Immature natural killer cell (primary cell): ENCODE measurements at regions not wholly inside any gene's neighbourhood (a gene's known extent, or its start where the extent isn't known, plus 50 kb on each side); places are given as distances from the start of the nearest gene placed in this dataset.
"Not testable (repeated sequence)": the region's sequence is repeated elsewhere in the genome, so short reads cannot be mapped to it uniquely, and the experiment has no call there.

Source experiments
- DNase-seq, 3 donors: peaks; one replicate each; pipeline ENCODE4 v3.0.0; 2022; ENCODE audit warnings: mixed read lengths in 1 of 3
- H3K27ac Mint-ChIP-seq, 6 donors: one replicate each; pipeline ENCODE4 v1.8.0; 2020; ENCODE audit warnings: mixed read lengths in 6 of 6, mild to moderate bottlenecking in 5 of 6, inconsistent platforms in 4 of 6, moderate library complexity in 3 of 6
- H3K27me3 Mint-ChIP-seq, 3 donors: one replicate each; pipeline ENCODE4 v1.8.0; 2020 to 2021; ENCODE audit warnings: low read depth in 3 of 3, mild to moderate bottlenecking in 3 of 3, mixed read lengths in 3 of 3, moderate library complexity in 3 of 3, inconsistent platforms in 1 of 3
- H3K36me3 Mint-ChIP-seq, 3 donors: one replicate each; pipeline ENCODE4 v1.8.0; 2020; ENCODE audit warnings: mixed read lengths in 3 of 3, inconsistent platforms in 2 of 3, mild to moderate bottlenecking in 2 of 3
- H3K4me1 Mint-ChIP-seq, 2 donors: one replicate each; pipeline ENCODE4 v1.8.0; 2020; ENCODE audit warnings: inconsistent platforms in 2 of 2, mild to moderate bottlenecking in 2 of 2, mixed read lengths in 2 of 2, moderate library complexity in 1 of 2
- H3K4me3 Mint-ChIP-seq, 5 donors: one replicate each; pipeline ENCODE4 v1.8.0; 2020; ENCODE audit warnings: mild to moderate bottlenecking in 5 of 5, mixed read lengths in 5 of 5, inconsistent platforms in 3 of 5, moderate library complexity in 3 of 5
- H3K9me3 Mint-ChIP-seq, 6 donors: one replicate each; pipeline ENCODE4 v1.8.0; 2020; ENCODE audit warnings: mild to moderate bottlenecking in 6 of 6, mixed read lengths in 6 of 6, inconsistent platforms in 4 of 6, moderate library complexity in 3 of 6

DNA sequence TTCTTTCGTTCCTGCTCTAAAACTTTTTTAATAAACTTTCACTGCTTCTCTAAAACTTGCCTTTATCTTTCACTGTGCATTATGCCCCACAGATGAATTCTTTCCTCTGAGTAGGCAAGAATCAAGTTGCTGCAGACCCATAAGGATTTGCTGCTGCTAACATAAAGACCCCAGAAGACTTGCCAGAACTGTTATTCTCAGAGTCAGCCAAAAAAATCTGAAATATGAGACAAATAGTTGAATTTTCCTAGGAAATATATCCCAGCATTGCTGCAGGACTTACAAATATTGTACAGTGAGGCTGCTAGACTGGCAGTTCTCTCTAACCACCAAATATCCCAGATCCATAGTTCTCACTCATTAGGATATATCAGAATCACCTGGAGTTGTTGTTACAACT, 349.1 kb upstream of the FLRT2 start:
- H3K9me3 Mint-ChIP-seq: peaks cover 0 to 10% (median under 1%) of the 10 kb centered on the region in 6 donors
- no peak for DNase-seq
- no peak overlapping the region for H3K27ac Mint-ChIP-seq
- H3K27me3 Mint-ChIP-seq: peaks cover 0 to 5% (median 0%) of the 10 kb centered on the region in 3 donors
- H3K36me3 Mint-ChIP-seq: no peaks in the 10 kb centered on the region
- no peak overlapping the region for H3K4me3 Mint-ChIP-seq
- H3K4me1 Mint-ChIP-seq: no peaks in the 10 kb centered on the region

DNA sequence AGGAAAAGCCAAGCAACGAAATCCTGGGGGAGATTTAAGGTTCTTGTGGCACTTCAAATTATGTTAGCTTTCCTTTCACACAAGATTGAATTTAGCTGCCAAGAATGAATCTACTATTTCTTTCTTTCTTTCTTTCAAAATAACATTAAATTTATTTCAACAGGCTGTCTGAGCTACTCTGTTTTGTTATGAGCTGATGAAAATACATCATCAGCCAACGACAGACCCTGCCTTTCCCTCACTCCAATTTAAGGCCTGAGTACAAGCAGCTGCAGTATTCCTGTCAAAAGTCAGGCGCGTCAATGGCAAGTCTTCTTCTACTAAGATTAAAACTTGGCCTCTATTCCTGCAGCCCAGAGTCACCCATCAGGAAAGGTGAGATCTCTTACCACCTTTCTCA, 347.7 kb upstream of the FLRT2 start:
- DNase-seq: no peak
- Mint-ChIP-seq H3K27me3 (peaks cover 0 to 3% (median 0%) of the 10 kb centered on the region in 3 donors), H3K4me3 (no peak overlapping the region), H3K9me3 (peaks cover 0 to 10% (median under 1%) of the 10 kb centered on the region in 6 donors), H3K27ac (no peak overlapping the region), H3K4me1 (no peaks in the 10 kb centered on the region), H3K36me3 (no peaks in the 10 kb centered on the region)

DNA sequence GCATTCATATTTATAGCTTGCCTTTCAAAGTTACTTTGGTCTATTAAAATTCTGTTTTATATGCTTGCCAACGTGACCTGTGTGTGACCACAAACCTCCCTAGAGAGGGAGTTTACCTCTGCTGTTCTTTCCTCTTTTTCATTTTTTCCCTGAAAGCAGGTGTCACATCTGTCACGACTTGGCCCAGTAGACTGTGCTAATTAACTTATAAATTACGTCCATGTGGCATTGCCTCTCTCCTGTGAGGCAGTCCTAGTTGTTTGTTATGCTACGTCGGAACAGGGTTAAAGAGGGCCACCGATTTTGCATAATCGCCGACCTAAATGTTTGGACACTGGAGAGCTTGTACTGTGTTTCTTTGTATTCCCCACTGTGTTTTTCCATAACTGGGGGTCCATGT, 343.9 kb upstream of the FLRT2 start:
- peaks cover 0 to 5% (median 0%) of the 10 kb centered on the region in 3 donors for H3K36me3 Mint-ChIP-seq
- peaks cover 0 to 1% (median 0%) of the 10 kb centered on the region in 6 donors for H3K9me3 Mint-ChIP-seq
- H3K4me3 Mint-ChIP-seq: no peak overlapping the region
- no peak for DNase-seq
- H3K27me3 Mint-ChIP-seq: peaks cover 0 to 2% (median 0%) of the 10 kb centered on the region in 3 donors
- no peaks in the 10 kb centered on the region for H3K4me1 Mint-ChIP-seq
- H3K27ac Mint-ChIP-seq: no peak overlapping the region

GRCh38 chr14:85187521-85187920, 342.4 kb upstream of the FLRT2 start:
- DNase-seq: no peak
- peaks cover 0 to 5% (median 0%) of the 10 kb centered on the region in 3 donors for H3K36me3 Mint-ChIP-seq
- H3K4me3 Mint-ChIP-seq: no peak overlapping the region
- peaks cover 0 to 2% (median 0%) of the 10 kb centered on the region in 3 donors for H3K27me3 Mint-ChIP-seq
- H3K4me1 Mint-ChIP-seq: no peaks in the 10 kb centered on the region
- peaks cover 0 to 1% (median 0%) of the 10 kb centered on the region in 6 donors for H3K9me3 Mint-ChIP-seq
- no peak overlapping the region for H3K27ac Mint-ChIP-seq

- no peak overlapping the region for H3K27ac Mint-ChIP-seq
- H3K4me3 Mint-ChIP-seq: no peak overlapping the region
- peaks cover 0 to 1% (median 0%) of the 10 kb centered on the region in 6 donors for H3K9me3 Mint-ChIP-seq
- H3K36me3 Mint-ChIP-seq: peaks cover 0 to 5% (median 0%) of the 10 kb centered on the region in 3 donors
- H3K27me3 Mint-ChIP-seq: peaks cover 0 to 2% (median 0%) of the 10 kb centered on the region in 3 donors
- no peaks in the 10 kb centered on the region for H3K4me1 Mint-ChIP-seq
- DNase-seq: no peak
Measured at GRCh38 chr14:85188836-85189235, 341.1 kb upstream of the FLRT2 start.

- not testable (repeated sequence) for H3K4me1 Mint-ChIP-seq, H3K27me3 Mint-ChIP-seq, H3K36me3 Mint-ChIP-seq, H3K4me3 Mint-ChIP-seq, H3K27ac Mint-ChIP-seq, H3K9me3 Mint-ChIP-seq, DNase-seq
Measured at GRCh38 chr14:85189253-85189652, 340.7 kb upstream of the FLRT2 start.

DNA sequence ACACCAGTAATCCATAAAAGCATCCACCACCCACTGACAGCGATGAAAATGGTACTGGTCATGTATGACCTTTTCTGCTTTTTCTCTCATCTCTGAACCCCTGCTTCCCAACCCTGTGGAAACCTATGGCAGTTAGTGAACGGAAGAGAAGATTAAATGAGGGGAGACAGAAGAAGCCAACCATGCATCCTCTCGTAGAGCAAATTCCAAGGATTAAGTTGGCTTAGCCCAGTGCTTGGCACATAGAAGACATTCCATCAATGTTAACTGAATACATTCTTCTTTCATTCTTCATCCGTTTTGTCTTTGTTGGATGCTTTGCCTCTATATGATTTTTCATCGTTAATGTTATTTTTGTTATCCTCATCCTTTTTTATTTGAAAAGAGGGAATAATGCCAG, 339.7 kb upstream of the FLRT2 start:
- H3K9me3 Mint-ChIP-seq: peaks cover 0 to 1% (median 0%) of the 10 kb centered on the region in 6 donors
- no peaks in the 10 kb centered on the region for H3K4me1 Mint-ChIP-seq
- no peak for DNase-seq
- no peak overlapping the region for H3K4me3 Mint-ChIP-seq
- H3K27ac Mint-ChIP-seq: no peak overlapping the region
- peaks cover 0 to 5% (median 0%) of the 10 kb centered on the region in 3 donors for H3K36me3 Mint-ChIP-seq
- peaks cover 0 to 5% (median 0%) of the 10 kb centered on the region in 3 donors for H3K27me3 Mint-ChIP-seq

DNA sequence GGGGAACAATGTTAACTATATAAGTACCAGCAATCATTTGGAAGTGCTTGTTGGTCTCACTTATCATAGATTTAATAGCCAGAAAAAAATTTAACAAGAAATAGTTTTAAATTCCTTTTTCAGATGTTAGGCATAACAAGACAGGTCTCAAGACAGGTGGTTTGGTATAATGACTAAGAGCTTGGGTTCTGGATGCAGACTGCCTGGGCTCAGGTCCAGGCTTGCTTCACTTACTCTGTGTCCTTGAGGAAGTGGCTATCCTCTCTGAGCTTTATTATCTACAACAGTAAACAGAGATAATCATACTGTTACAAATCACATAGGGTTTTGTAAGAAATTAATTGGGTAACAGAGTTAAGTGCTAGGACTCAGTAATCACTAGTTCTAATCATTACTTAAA, 338.0 kb upstream of the FLRT2 start:
- no peak overlapping the region for H3K4me3 Mint-ChIP-seq
- peaks cover 0 to 5% (median 0%) of the 10 kb centered on the region in 3 donors for H3K27me3 Mint-ChIP-seq
- H3K9me3 Mint-ChIP-seq: no peaks in the 10 kb centered on the region
- H3K27ac Mint-ChIP-seq: no peak overlapping the region
- DNase-seq: no peak
- H3K4me1 Mint-ChIP-seq: peaks cover 9 to 13% of the 10 kb centered on the region in 2 donors
- H3K36me3 Mint-ChIP-seq: peaks cover 0 to 5% (median 0%) of the 10 kb centered on the region in 3 donors

DNA sequence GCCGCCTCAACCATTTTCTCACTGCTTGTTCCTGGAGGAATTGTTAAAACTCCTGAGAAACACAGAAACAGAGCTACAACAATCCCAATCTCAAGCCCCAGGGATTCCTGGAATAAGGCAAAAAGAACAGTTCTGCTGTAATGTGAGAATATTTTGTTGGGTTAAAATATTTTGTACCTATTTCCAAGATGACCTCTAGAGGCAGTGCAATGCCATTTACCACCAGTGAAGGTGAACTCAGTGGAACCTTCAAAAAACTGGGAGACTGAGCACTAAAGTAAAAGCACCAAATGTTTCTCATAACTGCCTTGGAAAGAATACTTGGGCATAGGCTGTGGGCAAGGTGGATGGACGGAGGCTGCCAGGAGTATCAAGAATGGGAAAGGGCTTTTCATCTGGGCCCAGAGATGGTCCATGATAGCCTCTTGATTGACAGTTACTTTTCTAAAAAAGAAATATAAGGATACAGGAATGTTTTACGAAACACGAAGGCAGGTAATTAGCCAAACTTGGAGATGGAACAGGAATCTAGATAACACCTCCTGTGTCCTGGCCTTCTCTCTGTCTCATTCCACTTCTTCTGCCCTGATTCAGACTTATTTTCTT, 334.0 kb upstream of the FLRT2 start:
- no peak for DNase-seq
- Mint-ChIP-seq H3K27me3 (peaks cover 0 to 5% (median 4%) of the 10 kb centered on the region in 3 donors), H3K4me3 (no peak overlapping the region), H3K36me3 (peaks cover 0 to 3% (median 0%) of the 10 kb centered on the region in 3 donors), H3K4me1 (peaks cover 13 to 18% of the 10 kb centered on the region in 2 donors), H3K9me3 (no peaks in the 10 kb centered on the region), H3K27ac (no peak overlapping the region)

DNA sequence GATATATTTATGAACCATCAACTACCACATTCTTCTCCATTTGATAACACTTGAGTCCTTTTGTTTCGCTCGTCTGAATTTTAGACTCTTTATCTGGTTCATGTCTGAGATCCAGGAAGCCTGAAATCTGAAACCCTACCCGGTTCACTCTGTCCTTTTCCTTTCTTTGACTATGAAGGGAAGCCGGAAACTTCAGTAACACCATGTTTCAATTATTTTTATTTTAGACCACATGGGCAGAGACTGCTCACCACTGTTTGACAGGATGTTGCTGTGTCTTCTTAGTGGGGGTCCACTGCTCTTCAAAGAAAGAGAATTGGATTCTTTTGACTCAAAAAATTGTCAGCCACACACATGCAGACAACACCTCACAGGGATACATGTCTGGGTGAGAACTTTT, 331.9 kb upstream of the FLRT2 start:
- no peaks in the 10 kb centered on the region for H3K9me3 Mint-ChIP-seq
- H3K36me3 Mint-ChIP-seq: peaks cover 0 to 3% (median 0%) of the 10 kb centered on the region in 3 donors
- no peak overlapping the region for H3K4me3 Mint-ChIP-seq
- peaks cover 13 to 18% of the 10 kb centered on the region in 2 donors for H3K4me1 Mint-ChIP-seq
- peaks cover 0 to 5% (median 5%) of the 10 kb centered on the region in 3 donors for H3K27me3 Mint-ChIP-seq
- no peak for DNase-seq
- no peak overlapping the region for H3K27ac Mint-ChIP-seq

DNA sequence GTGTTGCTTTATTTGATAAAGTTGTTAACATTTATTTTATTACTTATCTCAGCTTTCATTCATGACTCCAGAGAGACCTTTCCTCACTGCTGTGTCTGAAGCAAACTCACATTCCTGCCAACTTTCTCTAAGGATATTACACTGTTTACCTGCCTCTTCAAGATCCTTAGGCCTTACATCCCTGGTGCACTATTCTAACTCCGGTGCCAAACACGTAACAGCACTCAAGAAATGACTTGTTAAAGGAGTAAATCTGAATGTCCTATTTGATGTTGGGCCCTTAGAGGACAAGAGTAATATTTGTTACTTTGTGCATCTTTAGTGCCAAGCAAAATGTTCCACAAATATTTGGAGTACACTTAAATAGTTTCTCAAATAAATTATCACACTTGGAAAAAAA, 324.1 kb upstream of the FLRT2 start:
- no peak overlapping the region for H3K27ac Mint-ChIP-seq
- peaks cover 20 to 22% of the 10 kb centered on the region in 2 donors for H3K4me1 Mint-ChIP-seq
- no peaks in the 10 kb centered on the region for H3K9me3 Mint-ChIP-seq
- DNase-seq: no peak
- H3K27me3 Mint-ChIP-seq: peaks cover 0 to 4% (median 0%) of the 10 kb centered on the region in 3 donors
- no peaks in the 10 kb centered on the region for H3K36me3 Mint-ChIP-seq
- no peak overlapping the region for H3K4me3 Mint-ChIP-seq

- Mint-ChIP-seq H3K4me3 (no peak overlapping the region), H3K27ac (no peak overlapping the region), H3K36me3 (peaks cover 0 to 3% (median 0%) of the 10 kb centered on the region in 3 donors)
Measured at GRCh38 chr14:85214471-85214870, 315.5 kb upstream of the FLRT2 start.

DNA sequence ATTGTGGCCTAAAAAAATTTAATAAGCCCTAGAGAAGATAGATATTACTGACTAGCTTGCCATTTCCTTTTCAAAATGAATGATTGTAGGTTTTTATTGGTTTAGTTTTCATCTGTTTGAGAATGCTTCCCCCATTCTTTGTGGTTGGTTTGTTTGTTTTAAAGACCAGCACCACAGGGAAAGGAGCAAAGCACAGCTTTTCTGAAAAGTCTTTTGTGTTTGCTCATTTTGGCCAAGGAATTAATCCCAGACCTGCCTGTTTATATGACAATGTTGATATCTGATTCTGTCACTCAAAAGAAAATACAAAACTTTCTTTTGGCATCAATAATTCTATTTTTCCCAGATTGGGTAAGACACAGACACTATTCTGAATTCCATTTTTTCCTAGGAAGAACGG, 312.5 kb upstream of the FLRT2 start:
- Mint-ChIP-seq H3K4me3 (no peak overlapping the region), H3K27me3 (peaks cover 0 to 4% (median 0%) of the 10 kb centered on the region in 3 donors), H3K27ac (no peak overlapping the region), H3K9me3 (peaks cover 2 to 14% (median 5%) of the 10 kb centered on the region in 6 donors), H3K36me3 (peaks cover 0 to 3% (median 0%) of the 10 kb centered on the region in 3 donors), H3K4me1 (peaks cover 5% of the 10 kb centered on the region in 2 donors)
- DNase-seq: no peak

More at GRCh38 chr14:85214471-85214870, 315.5 kb upstream of the FLRT2 start:
- H3K27me3 Mint-ChIP-seq: peaks cover 0 to 4% (median 0%) of the 10 kb centered on the region in 3 donors
- peaks cover 10 to 11% of the 10 kb centered on the region in 2 donors for H3K4me1 Mint-ChIP-seq
- H3K9me3 Mint-ChIP-seq: peaks cover 2 to 14% (median 5%) of the 10 kb centered on the region in 6 donors
- DNase-seq: no peak

DNA sequence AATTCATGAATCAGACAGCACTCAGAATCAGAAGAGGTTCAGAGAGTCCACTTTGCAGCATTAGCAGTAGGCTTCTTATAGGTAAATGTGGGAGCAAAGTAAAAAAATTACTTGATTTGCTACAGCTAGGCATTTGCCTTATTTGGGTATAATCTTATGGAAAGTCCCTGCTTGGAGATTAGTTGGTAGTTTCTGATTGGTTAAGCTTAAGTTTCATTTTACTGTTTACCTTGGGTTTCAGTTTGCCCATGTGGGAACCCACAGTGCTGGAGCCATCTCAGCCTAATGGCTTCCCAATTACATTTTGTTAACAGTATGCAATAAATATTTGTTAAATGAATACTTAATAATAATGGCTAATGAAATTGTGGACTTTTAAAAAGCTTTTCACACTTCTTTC, 311.0 kb upstream of the FLRT2 start:
- no peak overlapping the region for H3K4me3 Mint-ChIP-seq
- peaks cover 5% of the 10 kb centered on the region in 2 donors for H3K4me1 Mint-ChIP-seq
- peaks cover 0 to 9% (median under 1%) of the 10 kb centered on the region in 6 donors for H3K9me3 Mint-ChIP-seq
- H3K27ac Mint-ChIP-seq: no peak overlapping the region
- no peaks in the 10 kb centered on the region for H3K36me3 Mint-ChIP-seq
- DNase-seq: no peak
- peaks cover 0 to 4% (median 0%) of the 10 kb centered on the region in 3 donors for H3K27me3 Mint-ChIP-seq

DNA sequence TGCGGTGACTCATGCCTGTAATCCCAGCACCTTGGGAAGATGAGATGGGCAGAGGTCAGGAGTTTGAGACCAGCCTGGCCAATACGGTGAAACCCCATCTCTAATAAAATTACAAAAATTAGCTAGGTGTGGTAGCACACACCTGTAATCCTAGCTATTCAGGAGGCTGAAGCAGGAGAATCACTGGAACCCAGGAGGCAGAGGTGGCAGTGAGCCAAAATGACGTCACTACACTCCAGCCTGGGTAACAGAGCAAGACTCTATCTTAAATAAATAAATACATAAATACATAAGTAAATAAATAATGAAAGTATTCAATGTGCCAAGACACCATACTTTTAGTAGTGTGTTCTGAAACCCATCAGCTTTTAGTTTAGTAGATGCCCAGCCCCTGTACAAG, 308.1 kb upstream of the FLRT2 start:
- Mint-ChIP-seq H3K4me3 (no peak overlapping the region), H3K27ac (no peak overlapping the region)

More for the DNA sequence above, 308.1 kb upstream of the FLRT2 start:
- Mint-ChIP-seq H3K27me3 (peaks cover 0 to under 1% (median 0%) of the 10 kb centered on the region in 3 donors), H3K4me1 (no peaks in the 10 kb centered on the region), H3K9me3 (peaks cover 0 to 9% (median 0%) of the 10 kb centered on the region in 6 donors), H3K36me3 (no peaks in the 10 kb centered on the region)
- no peak for DNase-seq
